Endothelial cell (in vitro differentiated cells): ENCODE measurements at regions not wholly inside any gene's neighbourhood (a gene's known extent, or its start where the extent isn't known, plus 50 kb on each side); places are given as distances from the start of the nearest gene placed in this dataset.

Experiments used
- DNase-seq: peaks from one replicate; pipeline ENCODE4 v3.0.0; 2021; ENCODE audit warnings: low spot score
- H3K27ac Mint-ChIP-seq: one replicate; pipeline ENCODE4 v1.8.0; 2021; ENCODE audit warnings: mixed read lengths, inconsistent platforms; ENCODE audit not compliant: unreplicated experiment
- H3K27me3 Mint-ChIP-seq: one replicate; pipeline ENCODE4 v1.8.0; 2021; ENCODE audit warnings: mild to moderate bottlenecking, moderate library complexity, mixed read lengths, inconsistent platforms; ENCODE audit not compliant: unreplicated experiment
- H3K36me3 Mint-ChIP-seq: one replicate; pipeline ENCODE4 v1.8.0; 2021; ENCODE audit warnings: mild to moderate bottlenecking, low read depth, mixed read lengths, inconsistent platforms; ENCODE audit not compliant: unreplicated experiment
- H3K4me1 Mint-ChIP-seq: one replicate; pipeline ENCODE4 v1.8.0; 2021; ENCODE audit warnings: mild to moderate bottlenecking, mixed read lengths, inconsistent platforms; ENCODE audit not compliant: unreplicated experiment
- H3K4me3 Mint-ChIP-seq: one replicate; pipeline ENCODE4 v1.8.0; 2021; ENCODE audit warnings: mild to moderate bottlenecking, mixed read lengths, inconsistent platforms; ENCODE audit not compliant: unreplicated experiment
- H3K9me3 Mint-ChIP-seq: one replicate; pipeline ENCODE4 v1.8.0; 2021; ENCODE audit warnings: mixed read lengths, inconsistent platforms; ENCODE audit not compliant: unreplicated experiment
- TF ChIP-seq, protein P1 (sequence below): fragments of 200-600 bp; sonication (generic); IDR thresholded peaks from one replicate; pipeline ENCODE4 v1.5.0; 2021; ENCODE audit warnings: antibody characterized with exemption; ENCODE audit not compliant: unreplicated experiment

DNA sequence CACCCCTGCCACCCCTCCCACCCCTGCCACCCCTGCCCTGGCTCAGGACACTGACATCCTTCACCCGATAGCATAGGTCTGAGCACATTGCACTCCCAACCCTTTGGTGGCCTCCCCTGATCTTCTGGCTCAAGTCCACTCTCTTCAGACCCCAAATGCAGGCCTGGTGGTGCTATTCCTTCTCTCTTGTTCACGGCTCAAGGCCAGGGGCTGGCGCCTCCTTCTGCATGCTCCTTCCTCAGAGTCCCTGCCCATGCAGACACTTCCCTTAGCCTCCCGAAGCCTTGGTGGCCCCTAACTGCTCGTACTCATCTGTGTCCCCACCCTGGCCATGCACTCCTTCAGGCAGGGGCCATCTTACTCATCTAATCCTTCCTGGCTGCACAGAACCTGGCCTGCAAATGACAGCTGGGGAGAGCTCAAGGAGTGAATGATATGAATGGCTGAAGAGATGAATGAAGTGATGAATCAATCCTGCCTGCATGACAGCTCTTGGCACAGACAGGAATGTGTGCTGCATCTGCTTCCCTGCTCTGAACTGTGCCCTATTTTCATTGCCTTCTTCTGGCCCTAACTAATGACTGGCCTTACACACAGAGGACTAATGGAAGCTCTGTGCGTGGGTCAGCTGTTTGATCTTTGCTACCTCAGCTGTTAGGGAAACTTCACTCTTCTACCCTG lies 290.8 kb downstream of the DYSF start:
- H3K36me3 Mint-ChIP-seq = peaks cover 6% of the 10 kb centered on the region
- peaks cover 5% of the 10 kb centered on the region for H3K4me1 Mint-ChIP-seq
- TF ChIP-seq, protein P1, sequence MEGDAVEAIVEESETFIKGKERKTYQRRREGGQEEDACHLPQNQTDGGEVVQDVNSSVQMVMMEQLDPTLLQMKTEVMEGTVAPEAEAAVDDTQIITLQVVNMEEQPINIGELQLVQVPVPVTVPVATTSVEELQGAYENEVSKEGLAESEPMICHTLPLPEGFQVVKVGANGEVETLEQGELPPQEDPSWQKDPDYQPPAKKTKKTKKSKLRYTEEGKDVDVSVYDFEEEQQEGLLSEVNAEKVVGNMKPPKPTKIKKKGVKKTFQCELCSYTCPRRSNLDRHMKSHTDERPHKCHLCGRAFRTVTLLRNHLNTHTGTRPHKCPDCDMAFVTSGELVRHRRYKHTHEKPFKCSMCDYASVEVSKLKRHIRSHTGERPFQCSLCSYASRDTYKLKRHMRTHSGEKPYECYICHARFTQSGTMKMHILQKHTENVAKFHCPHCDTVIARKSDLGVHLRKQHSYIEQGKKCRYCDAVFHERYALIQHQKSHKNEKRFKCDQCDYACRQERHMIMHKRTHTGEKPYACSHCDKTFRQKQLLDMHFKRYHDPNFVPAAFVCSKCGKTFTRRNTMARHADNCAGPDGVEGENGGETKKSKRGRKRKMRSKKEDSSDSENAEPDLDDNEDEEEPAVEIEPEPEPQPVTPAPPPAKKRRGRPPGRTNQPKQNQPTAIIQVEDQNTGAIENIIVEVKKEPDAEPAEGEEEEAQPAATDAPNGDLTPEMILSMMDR = no peak
- no peaks in the 10 kb centered on the region for H3K9me3 Mint-ChIP-seq
- no peak for DNase-seq
- H3K27me3 Mint-ChIP-seq = peaks cover 11% of the 10 kb centered on the region
- H3K27ac Mint-ChIP-seq = no peak overlapping the region
- no peak overlapping the region for H3K4me3 Mint-ChIP-seq

GRCh38 chr2:71742953-71743601 lies 289.7 kb downstream of the DYSF start:
- no peak overlapping the region for H3K4me3 Mint-ChIP-seq
- peaks cover 5% of the 10 kb centered on the region for H3K4me1 Mint-ChIP-seq
- H3K27me3 Mint-ChIP-seq = peaks cover 11% of the 10 kb centered on the region
- TF ChIP-seq, protein P1 = no peak
- no peaks in the 10 kb centered on the region for H3K9me3 Mint-ChIP-seq
- no peak for DNase-seq
- H3K36me3 Mint-ChIP-seq = peaks cover 11% of the 10 kb centered on the region
- H3K27ac Mint-ChIP-seq = no peak overlapping the region

DNA sequence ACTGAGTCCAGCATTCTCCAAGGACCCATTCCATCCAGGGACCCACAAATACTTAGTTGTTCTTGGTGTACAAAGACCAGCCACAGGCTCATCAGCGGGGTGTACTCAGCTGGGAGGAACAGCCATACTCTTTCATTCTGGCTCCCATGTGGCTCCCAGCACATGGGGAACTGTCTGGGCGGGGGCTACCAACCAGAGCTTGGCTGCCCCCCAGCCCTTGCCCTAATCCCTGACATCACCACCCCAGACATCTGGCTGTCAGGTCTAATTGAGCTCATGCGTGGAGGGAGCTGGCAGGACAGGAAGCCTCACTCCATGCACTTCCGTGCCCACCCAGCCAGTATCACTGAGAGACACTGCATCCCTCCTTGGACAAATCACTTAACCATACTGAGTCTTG lies 283.6 kb downstream of the DYSF start:
- H3K27me3 Mint-ChIP-seq = peaks cover 8% of the 10 kb centered on the region
- H3K27ac Mint-ChIP-seq = no peak overlapping the region
- H3K36me3 Mint-ChIP-seq = peaks cover 18% of the 10 kb centered on the region
- no peaks in the 10 kb centered on the region for H3K4me1 Mint-ChIP-seq
- H3K9me3 Mint-ChIP-seq = no peaks in the 10 kb centered on the region
- DNase-seq = no peak
- no peak overlapping the region for H3K4me3 Mint-ChIP-seq
- TF ChIP-seq, protein P1 = no peak

DNA sequence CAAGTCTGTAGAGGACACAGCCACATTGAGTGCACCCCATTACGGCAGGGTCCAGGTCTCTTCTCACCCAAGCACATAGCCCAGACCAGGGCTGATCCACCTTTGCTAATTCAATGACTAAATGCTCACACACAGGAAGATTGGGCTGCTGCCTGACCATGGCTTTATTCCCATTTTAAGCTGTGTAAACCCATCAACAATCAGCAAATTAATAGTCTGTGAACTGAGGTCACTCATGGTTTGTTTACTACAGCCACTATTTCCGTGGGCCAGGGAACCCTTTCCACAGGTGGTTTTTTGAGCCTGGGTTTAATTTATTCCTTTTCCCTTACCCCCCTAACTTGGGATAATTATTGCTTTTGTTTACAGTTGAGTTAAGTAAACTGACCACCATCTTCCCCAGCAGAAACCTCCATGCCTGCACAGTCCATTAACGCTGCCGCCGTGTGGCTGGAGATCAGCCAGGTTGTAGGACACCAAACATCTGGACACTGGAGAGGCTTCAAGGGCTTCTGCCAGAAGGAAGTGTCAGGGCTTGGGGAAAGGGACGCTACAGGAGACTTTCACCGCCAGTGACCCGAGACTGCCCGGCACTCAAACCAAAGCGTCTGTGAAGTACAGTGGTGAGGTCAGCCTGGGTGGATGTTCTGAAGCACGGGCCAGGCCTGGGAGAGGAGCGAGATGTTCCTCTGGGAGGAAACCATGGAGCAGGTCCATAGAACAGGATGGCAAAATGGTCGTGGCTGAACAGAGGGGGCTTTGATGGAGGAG lies 282.9 kb downstream of the DYSF start:
- Mint-ChIP-seq H3K9me3 (no peaks in the 10 kb centered on the region), H3K36me3 (peaks cover 18% of the 10 kb centered on the region), H3K27ac (no peak overlapping the region), H3K4me1 (no peaks in the 10 kb centered on the region), H3K27me3 (peaks cover 11% of the 10 kb centered on the region), H3K4me3 (no peak overlapping the region)
- TF ChIP-seq, protein P1 = no peak
- no peak for DNase-seq
